SK-N-MC (cell line): ENCODE measurements at regions not wholly inside any gene's neighbourhood (a gene's known extent, or its start where the extent isn't known, plus 50 kb on each side); places are given as distances from the start of the nearest gene placed in this dataset.

ENCODE experiments used
- DNase-seq: peaks from one replicate; pipeline ENCODE4 v3.0.0-alpha.2; 2011; ENCODE audit warnings: low read depth, low spot score
- H3K27ac ChIP-seq: fragments of 200-600 bp; sonication (generic); 2 replicates; pipeline ENCODE4 v1.5.1; 2016; ENCODE audit warnings: mixed run types
- H3K36me3 ChIP-seq: fragments of 200-600 bp; sonication (generic); 2 replicates; pipeline ENCODE4 v1.6.1; 2017; ENCODE audit warnings: antibody characterized with exemption, low read length, mixed read lengths; ENCODE audit not compliant: insufficient read depth
- H3K4me3 ChIP-seq: fragments of 200-600 bp; sonication (generic); 2 replicates; pipeline ENCODE4 v1.5.1; 2016
- H3K9ac ChIP-seq: fragments of 200-600 bp; sonication (generic); 2 replicates; pipeline ENCODE4 v1.8.0; 2017; ENCODE audit warnings: mixed run types, mixed read lengths; ENCODE audit not compliant: insufficient read length
- H3K9me3 ChIP-seq: fragments of 200-600 bp; sonication (generic); 2 replicates; pipeline ENCODE4 v1.6.1; 2017; ENCODE audit warnings: low read depth, mild to moderate bottlenecking, antibody characterized with exemption, low read length, moderate library complexity, mixed read lengths
- EZH2 ChIP-seq: fragments of 200-600 bp; sonication (generic); IDR thresholded peaks from one replicate; pipeline ENCODE4 v1.6.1; 2017; ENCODE audit warnings: antibody characterized with exemption
- FOXP2 ChIP-seq: optimal IDR thresholded peaks from 2 replicates; pipeline ENCODE3; 2011; ENCODE audit warnings: mild to moderate bottlenecking, moderate library complexity; ENCODE audit not compliant: insufficient read depth; ENCODE audit errors: extremely low read length, control extremely low read depth
- POLR2AphosphoS5 ChIP-seq: IDR thresholded peaks from 2 replicates; pipeline ENCODE4 v1.6.1; 2012; ENCODE audit warnings: mild to moderate bottlenecking, low read depth, low read length, borderline replicate concordance

DNA sequence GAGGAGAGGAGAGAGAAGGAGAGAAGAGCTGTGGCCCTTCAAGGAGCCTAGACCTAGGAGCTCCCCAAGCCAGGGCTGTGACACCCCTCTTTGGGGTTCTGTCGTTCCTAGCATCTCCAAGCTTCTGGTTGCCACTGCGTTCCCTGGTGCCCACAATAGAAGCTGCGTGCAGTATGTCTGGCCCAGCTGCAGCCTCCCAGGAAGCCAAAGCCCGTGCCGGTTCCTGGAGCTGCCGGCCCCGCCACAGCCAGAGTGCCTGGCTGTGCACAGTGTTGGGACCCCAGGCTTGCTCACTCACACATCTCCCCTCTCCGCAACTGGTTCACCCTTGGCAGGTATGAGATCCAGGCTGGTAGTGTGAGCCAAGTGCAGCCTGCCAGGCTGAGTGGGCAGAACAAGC, 367.7 kb upstream of the MC4R start:
- Histone ChIP-seq H3K9ac (no peak overlapping the region), H3K27ac (no peak overlapping the region), H3K4me3 (no peak overlapping the region), H3K36me3 (no peaks in the 10 kb centered on the region), H3K9me3 (no peaks in the 10 kb centered on the region)
- DNase-seq = no peak
- TF ChIP-seq FOXP2 = no peak

DNA sequence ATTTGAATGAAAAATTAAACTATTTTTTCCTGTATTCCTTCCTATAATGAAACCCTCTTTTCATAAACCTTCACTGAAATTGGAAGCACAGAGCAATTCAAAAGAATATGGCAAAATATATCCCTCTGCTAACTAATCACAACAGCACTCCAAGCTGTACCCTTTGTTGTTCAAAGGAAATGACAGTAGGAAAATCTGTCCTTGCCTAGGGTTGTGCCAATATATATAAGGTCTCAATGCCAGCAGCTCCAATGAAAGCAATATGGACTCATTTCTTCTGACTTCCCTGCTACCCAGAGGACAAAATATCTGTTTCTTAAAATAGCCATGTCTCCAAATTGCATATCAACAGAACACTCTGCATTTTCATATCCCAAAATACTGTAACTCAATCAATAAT, 373.9 kb upstream of the MC4R start:
- TF ChIP-seq POLR2AphosphoS5 (no peak), EZH2 (no peak), FOXP2 (no peak)
- Histone ChIP-seq H3K9me3 (no peaks in the 10 kb centered on the region), H3K36me3 (no peaks in the 10 kb centered on the region), H3K4me3 (no peak overlapping the region), H3K27ac (no peak overlapping the region), H3K9ac (no peak overlapping the region)
- DNase-seq = no peak

DNA sequence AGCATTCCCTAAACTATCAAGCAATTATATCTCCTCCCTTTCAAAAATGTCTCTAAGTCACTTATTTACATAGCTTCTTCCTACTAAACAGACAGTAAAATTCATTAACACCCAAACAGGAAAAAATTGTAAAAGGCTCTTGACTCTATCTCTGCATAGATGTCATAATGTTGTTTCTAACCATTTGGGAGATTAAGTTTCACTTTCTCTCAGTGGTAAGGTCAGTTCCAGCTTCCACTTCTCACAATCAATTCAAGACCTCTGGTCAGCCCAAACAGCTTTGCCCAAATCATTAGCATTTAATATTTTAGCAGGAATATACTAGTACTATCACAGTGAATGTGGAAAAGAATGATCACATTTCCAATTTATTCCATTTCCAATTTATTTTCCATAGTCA, 374.3 kb upstream of the MC4R start:
- TF ChIP-seq FOXP2 (no peak), EZH2 (no peak), POLR2AphosphoS5 (no peak)
- no peaks in the 10 kb centered on the region for H3K9me3 ChIP-seq
- H3K4me3 ChIP-seq = no peak overlapping the region
- H3K27ac ChIP-seq = no peak overlapping the region
- no peak overlapping the region for H3K9ac ChIP-seq
- H3K36me3 ChIP-seq = no peaks in the 10 kb centered on the region
- no peak for DNase-seq

DNA sequence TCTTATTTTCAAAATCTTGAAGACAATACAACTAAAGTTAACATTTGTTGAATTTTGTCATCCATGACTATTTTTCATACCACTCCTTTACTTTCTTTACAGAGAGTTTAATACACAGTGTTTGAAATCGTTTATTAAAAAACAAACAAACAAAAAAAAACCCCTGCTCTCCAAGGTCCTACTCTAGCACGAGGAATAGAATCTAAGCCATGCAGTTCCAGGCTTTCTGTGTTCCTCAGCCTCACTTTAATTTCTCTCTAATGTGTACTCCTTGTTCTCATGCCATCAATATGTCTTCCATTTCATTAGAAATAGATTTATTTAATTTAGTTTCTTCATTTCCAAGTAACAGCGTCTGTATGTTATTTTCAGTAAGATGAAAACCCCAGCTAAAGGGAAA, 381.2 kb upstream of the MC4R start:
- DNase-seq = no peak
- no peak overlapping the region for H3K27ac ChIP-seq
- no peaks in the 10 kb centered on the region for H3K36me3 ChIP-seq
- no peaks in the 10 kb centered on the region for H3K9me3 ChIP-seq
- no peak overlapping the region for H3K4me3 ChIP-seq
- no peak for TF ChIP-seq POLR2AphosphoS5
- TF ChIP-seq FOXP2 = no peak
- no peak overlapping the region for H3K9ac ChIP-seq

DNA sequence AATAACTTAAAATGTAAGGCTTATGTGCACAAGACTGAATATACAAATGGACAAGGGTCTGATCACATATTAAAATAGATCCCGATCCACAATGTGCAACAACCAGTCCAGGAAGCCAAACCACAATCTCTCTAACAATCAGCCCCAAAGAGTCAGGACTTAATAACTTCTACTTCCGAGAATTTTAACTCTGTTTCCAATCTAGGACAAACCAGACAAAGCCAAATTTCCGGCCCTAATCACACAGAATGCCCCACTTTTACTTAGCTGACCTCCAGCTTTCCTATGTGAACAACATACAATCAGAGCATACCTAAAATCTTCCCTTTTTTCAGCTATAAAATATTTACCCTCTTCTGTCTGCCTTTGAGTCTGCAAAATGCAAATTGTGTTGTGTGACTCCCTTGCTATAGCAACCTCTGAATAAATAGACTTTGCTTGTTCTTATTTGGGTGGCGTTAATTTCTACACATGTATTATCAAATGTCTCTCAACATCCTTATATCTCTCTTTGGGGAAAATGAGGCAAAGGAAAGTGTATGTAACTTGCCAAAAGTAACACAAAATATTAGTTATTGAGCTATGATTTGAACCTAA, 381.9 kb upstream of the MC4R start:
- no peak for DNase-seq
- Histone ChIP-seq H3K9me3 (no peaks in the 10 kb centered on the region), H3K27ac (no peak overlapping the region), H3K4me3 (no peak overlapping the region), H3K36me3 (no peaks in the 10 kb centered on the region), H3K9ac (no peak overlapping the region)
- no peak for TF ChIP-seq EZH2
- no peak for TF ChIP-seq FOXP2
- no peak for TF ChIP-seq POLR2AphosphoS5

DNA sequence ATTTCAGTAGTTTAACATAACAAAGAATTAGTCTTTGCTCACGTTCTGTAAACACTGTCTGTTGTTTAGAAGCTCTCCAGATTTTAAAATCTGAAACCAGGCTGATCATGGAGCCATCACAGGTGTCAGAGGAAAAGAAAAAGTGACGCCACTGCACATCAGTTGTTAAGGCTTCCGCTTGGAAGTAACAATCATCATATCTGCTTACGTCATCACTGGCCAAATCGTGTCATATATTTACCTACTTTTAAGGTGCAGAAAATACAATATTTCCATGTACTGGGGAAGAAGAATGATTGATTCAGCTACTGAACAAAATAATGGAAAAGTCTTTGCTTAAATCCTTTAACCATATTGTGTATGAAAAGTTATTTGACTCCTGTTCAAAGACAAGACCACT, 382.6 kb upstream of the MC4R start:
- Histone ChIP-seq H3K9ac (no peak overlapping the region), H3K27ac (no peak overlapping the region), H3K4me3 (no peak overlapping the region), H3K9me3 (no peaks in the 10 kb centered on the region), H3K36me3 (no peaks in the 10 kb centered on the region)
- no peak for TF ChIP-seq POLR2AphosphoS5
- no peak for TF ChIP-seq EZH2
- TF ChIP-seq FOXP2 = no peak
- no peak for DNase-seq

DNA sequence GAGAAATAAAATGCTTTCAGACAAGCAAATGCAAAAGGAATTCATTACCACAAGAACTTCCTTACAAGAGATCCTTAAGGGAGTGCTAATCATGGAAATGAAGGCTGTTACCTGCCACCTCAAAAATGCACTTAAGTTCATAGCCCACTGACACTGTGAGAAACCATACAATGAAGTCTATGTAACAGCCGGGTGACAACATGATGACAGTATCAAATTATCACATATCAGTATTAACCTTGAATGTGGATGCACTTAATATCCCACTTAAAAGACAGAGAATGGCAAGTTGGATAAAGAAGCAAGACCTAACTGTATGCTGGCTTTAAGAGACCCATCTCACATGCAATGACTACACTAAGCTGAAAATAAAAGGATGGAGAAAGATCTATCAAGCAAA, 403.4 kb upstream of the MC4R start:
- H3K4me3 ChIP-seq = no peak overlapping the region
- no peak overlapping the region for H3K9ac ChIP-seq
- H3K27ac ChIP-seq = no peak overlapping the region
- no peaks in the 10 kb centered on the region for H3K9me3 ChIP-seq
- H3K36me3 ChIP-seq = no peaks in the 10 kb centered on the region
- no peak for DNase-seq
- TF ChIP-seq FOXP2 = no peak
- no peak for TF ChIP-seq POLR2AphosphoS5
- no peak for TF ChIP-seq EZH2

DNA sequence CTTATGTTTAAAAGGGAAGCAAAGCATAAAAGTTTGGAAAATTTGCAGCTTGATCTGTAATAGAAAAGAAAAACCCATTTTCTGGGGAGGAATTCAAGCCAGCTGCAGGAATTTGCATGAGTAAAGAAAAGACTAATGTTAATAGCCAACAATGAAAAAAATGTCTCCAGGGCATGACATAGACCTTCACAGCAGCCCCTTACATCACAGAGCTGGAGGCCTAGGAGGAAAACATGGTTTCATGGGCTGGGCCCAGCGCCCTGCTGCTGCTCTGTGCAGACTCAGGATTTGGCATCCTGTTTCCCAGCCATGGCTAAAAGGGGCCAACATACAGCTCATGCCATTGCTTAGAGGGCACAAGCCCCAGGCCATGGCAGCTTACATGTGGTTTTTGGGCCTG, 411.6 kb upstream of the MC4R start:
- H3K36me3 ChIP-seq = no peaks in the 10 kb centered on the region
- no peak overlapping the region for H3K9ac ChIP-seq
- TF ChIP-seq POLR2AphosphoS5 (no peak), EZH2 (no peak), FOXP2 (no peak)
- DNase-seq = no peak
- H3K27ac ChIP-seq = no peak overlapping the region
- no peaks in the 10 kb centered on the region for H3K9me3 ChIP-seq
- H3K4me3 ChIP-seq = no peak overlapping the region

DNA sequence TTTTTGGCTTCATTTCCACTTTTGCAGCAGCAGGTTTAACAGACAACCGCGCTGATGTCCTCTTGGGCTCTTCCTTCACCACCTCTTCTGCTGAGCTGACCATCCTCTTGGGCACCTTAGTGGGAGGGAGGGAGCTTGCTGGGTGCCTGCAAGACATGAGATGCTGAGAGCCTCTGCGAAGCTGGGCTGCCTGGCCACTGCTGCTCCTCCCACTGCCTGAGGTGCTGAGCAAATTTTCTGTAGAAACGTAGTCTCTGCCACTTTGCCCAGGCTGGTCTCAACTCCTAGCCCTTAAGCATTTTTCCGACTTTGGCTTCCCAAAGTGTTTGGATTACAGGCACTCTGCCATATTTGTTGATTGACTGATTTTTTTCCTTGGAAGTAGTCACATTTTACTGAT, 422.2 kb upstream of the MC4R start:
- Histone ChIP-seq H3K4me3 (no peak overlapping the region), H3K36me3 (no peaks in the 10 kb centered on the region), H3K9me3 (no peaks in the 10 kb centered on the region), H3K27ac (no peak overlapping the region), H3K9ac (no peak overlapping the region)
- TF ChIP-seq POLR2AphosphoS5 (no peak), EZH2 (no peak), FOXP2 (no peak)
- DNase-seq = no peak
